ENCODE measurements at regions not wholly inside any gene's neighbourhood (a gene's known extent, or its start where the extent isn't known, plus 50 kb on each side); places are given as distances from the start of the nearest gene placed in this dataset.

GRCh38 chr3:22536541-22536940 is 666.6 kb upstream of the UBE2E2 start (continued):
- TF ChIP-seq, protein P1, sequence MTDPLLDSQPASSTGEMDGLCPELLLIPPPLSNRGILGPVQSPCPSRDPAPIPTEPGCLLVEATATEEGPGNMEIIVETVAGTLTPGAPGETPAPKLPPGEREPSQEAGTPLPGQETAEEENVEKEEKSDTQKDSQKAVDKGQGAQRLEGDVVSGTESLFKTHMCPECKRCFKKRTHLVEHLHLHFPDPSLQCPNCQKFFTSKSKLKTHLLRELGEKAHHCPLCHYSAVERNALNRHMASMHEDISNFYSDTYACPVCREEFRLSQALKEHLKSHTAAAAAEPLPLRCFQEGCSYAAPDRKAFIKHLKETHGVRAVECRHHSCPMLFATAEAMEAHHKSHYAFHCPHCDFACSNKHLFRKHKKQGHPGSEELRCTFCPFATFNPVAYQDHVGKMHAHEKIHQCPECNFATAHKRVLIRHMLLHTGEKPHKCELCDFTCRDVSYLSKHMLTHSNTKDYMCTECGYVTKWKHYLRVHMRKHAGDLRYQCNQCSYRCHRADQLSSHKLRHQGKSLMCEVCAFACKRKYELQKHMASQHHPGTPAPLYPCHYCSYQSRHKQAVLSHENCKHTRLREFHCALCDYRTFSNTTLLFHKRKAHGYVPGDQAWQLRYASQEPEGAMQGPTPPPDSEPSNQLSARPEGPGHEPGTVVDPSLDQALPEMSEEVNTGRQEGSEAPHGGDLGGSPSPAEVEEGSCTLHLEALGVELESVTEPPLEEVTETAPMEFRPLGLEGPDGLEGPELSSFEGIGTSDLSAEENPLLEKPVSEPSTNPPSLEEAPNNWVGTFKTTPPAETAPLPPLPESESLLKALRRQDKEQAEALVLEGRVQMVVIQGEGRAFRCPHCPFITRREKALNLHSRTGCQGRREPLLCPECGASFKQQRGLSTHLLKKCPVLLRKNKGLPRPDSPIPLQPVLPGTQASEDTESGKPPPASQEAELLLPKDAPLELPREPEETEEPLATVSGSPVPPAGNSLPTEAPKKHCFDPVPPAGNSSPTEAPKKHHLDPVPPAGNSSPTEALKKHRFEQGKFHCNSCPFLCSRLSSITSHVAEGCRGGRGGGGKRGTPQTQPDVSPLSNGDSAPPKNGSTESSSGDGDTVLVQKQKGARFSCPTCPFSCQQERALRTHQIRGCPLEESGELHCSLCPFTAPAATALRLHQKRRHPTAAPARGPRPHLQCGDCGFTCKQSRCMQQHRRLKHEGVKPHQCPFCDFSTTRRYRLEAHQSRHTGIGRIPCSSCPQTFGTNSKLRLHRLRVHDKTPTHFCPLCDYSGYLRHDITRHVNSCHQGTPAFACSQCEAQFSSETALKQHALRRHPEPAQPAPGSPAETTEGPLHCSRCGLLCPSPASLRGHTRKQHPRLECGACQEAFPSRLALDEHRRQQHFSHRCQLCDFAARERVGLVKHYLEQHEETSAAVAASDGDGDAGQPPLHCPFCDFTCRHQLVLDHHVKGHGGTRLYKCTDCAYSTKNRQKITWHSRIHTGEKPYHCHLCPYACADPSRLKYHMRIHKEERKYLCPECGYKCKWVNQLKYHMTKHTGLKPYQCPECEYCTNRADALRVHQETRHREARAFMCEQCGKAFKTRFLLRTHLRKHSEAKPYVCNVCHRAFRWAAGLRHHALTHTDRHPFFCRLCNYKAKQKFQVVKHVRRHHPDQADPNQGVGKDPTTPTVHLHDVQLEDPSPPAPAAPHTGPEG (CRISPR knock-in tag; IDR thresholded peaks at IDR 0.05) = no peak
- TF ChIP-seq ZNF235 (CRISPR knock-in tag; IDR thresholded peaks at IDR 0.05; ENCODE audit: borderline replicate concordance) (no peak), TMF1 (CRISPR knock-in tag; IDR thresholded peaks at IDR 0.05; ENCODE audit: low read depth) (no peak), HMGXB3 (CRISPR knock-in tag; IDR thresholded peaks at IDR 0.05; ENCODE audit: borderline replicate concordance) (no peak), HNRNPLL (IDR thresholded peaks at IDR 0.05; ENCODE audit: low read depth, low read length, poor library complexity, severe bottlenecking) (no peak)
- TF ChIP-seq, protein P2, sequence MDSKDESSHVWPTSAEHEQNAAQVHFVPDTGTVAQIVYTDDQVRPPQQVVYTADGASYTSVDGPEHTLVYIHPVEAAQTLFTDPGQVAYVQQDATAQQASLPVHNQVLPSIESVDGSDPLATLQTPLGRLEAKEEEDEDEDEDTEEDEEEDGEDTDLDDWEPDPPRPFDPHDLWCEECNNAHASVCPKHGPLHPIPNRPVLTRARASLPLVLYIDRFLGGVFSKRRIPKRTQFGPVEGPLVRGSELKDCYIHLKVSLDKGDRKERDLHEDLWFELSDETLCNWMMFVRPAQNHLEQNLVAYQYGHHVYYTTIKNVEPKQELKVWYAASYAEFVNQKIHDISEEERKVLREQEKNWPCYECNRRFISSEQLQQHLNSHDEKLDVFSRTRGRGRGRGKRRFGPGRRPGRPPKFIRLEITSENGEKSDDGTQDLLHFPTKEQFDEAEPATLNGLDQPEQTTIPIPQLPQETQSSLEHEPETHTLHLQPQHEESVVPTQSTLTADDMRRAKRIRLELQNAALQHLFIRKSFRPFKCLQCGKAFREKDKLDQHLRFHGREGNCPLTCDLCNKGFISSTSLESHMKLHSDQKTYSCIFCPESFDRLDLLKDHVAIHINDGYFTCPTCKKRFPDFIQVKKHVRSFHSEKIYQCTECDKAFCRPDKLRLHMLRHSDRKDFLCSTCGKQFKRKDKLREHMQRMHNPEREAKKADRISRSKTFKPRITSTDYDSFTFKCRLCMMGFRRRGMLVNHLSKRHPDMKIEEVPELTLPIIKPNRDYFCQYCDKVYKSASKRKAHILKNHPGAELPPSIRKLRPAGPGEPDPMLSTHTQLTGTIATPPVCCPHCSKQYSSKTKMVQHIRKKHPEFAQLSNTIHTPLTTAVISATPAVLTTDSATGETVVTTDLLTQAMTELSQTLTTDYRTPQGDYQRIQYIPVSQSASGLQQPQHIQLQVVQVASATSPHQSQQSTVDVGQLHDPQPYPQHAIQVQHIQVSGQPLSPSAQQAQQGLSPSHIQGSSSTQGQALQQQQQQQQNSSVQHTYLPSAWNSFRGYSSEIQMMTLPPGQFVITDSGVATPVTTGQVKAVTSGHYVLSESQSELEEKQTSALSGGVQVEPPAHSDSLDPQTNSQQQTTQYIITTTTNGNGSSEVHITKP (CRISPR knock-in tag; IDR thresholded peaks at IDR 0.05; ENCODE audit: low read depth) = no peak

Data from HepG2 (cell line).